Natural killer cell (primary cell): ENCODE measurements at regions not wholly inside any gene's neighbourhood (a gene's known extent, or its start where the extent isn't known, plus 50 kb on each side); places are given as distances from the start of the nearest gene placed in this dataset.

Experiments used
- ATAC-seq, 3 donors: fragments of 150-1000 bp in 2 of 3; fragments of 200-7000 bp in 1 of 3; cut with Tn5 transposase; 1 replicate in 1 of 3; 2 replicates in 2 of 3; pipeline ENCODE4 v1.10.0; 2021; ENCODE audit warnings: mild to moderate bottlenecking in 2 of 3, moderate library complexity in 2 of 3
- DNase-seq, 2 donors: peaks; one replicate each; pipeline versions ENCODE4 v3.0.0 to v3.0.0-alpha.2; 2013 to 2021; ENCODE audit warnings: mixed read lengths in 1 of 2
- H3K27ac ChIP-seq: one replicate; pipeline ENCODE4 v1.5.1; 2013; ENCODE audit warnings: mild to moderate bottlenecking, low read length
- H3K27me3 ChIP-seq: one replicate; pipeline ENCODE4 v1.6.1; 2013; ENCODE audit warnings: low read length; ENCODE audit not compliant: control insufficient read depth, insufficient read depth
- H3K36me3 ChIP-seq: one replicate; pipeline ENCODE4 v1.6.1; 2013; ENCODE audit warnings: low read length; ENCODE audit not compliant: control insufficient read depth, insufficient read depth
- H3K4me1 ChIP-seq: one replicate; pipeline ENCODE4 v1.6.1; 2013; ENCODE audit warnings: low read length; ENCODE audit not compliant: control insufficient read depth, insufficient read depth
- H3K4me3 ChIP-seq: one replicate; pipeline ENCODE4 v1.5.1; 2013; ENCODE audit warnings: low read length
- H3K9me3 ChIP-seq: one replicate; pipeline ENCODE4 v1.6.1; 2013; ENCODE audit warnings: low read length; ENCODE audit not compliant: control insufficient read depth, insufficient read depth
- H3K27ac Mint-ChIP-seq, 2 donors: one replicate each; pipeline ENCODE4 v1.8.0; 2022; ENCODE audit warnings: mild to moderate bottlenecking in 2 of 2, mixed read lengths in 2 of 2, moderate library complexity in 1 of 2
- H3K27me3 Mint-ChIP-seq, 2 donors: one replicate each; pipeline ENCODE4 v1.8.0; 2022; ENCODE audit warnings: low read depth in 2 of 2, mixed read lengths in 2 of 2
- H3K36me3 Mint-ChIP-seq: one replicate; pipeline ENCODE4 v1.8.0; 2022; ENCODE audit warnings: mixed read lengths
- H3K4me1 Mint-ChIP-seq, 2 donors: one replicate each; pipeline ENCODE4 v1.8.0; 2022; ENCODE audit warnings: mixed read lengths in 2 of 2
- H3K4me3 Mint-ChIP-seq: one replicate; pipeline ENCODE4 v1.8.0; 2022; ENCODE audit warnings: mild to moderate bottlenecking, moderate library complexity, mixed read lengths
- H3K9me3 Mint-ChIP-seq, 2 donors: one replicate each; pipeline ENCODE4 v1.8.0; 2022; ENCODE audit warnings: mixed read lengths in 2 of 2
- WGBS: methylation state at CpG from one replicate; pipeline ENCODE4 v1.1.7; 2013; ENCODE audit warnings: missing lambda C conversion rate; ENCODE audit not compliant: insufficient coverage; 5-methylcytosine and 5-hydroxymethylcytosine counted together
- intact Hi-C: fragments of 100-400 bp; cut with micrococcal nuclease; formaldehyde crosslinking; loops from one replicate; pipeline ENCODE4 v1.14.2; 2022
- TF ChIP-seq, protein P1 (sequence below): fragments of 200-600 bp; IDR thresholded peaks from one replicate; pipeline ENCODE4 v1.8.0; 2022; ENCODE audit warnings: antibody characterized with exemption

DNA sequence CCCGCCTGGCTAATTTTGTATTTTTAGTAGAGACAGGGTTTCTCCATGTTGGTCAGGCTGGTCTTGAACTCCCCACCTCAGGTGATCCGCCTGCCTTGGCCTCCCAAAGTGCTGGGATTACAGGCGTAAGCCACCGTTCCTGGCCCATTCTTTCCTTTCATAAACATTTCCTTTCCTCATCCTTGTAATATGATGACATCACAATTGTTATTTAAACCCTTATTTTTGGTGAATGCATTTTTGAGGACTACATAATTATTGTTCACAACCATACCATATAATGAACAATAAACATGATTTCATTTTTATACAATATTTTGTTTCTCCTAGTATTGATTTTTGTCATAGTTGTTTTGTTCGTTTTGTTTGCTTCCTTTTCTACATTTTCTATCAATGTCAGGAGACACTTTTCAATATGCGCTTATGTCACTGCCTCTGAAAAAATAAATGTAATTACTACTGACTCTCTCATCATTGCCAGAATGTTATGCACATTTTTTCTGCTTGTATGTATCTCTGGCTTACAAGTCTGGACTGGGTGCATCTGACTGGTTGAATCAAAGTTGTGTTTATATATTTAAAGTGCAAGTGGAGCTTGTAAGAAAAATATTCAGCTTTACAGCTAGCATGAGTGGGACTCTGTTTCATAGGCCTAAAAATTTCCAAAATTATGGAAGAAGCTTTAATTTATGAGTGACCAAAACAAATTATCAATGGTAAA, 2286.3 kb upstream of the RAG2 start:
- no peak for ATAC-seq
- WGBS: 87% methylated on average over 3 of the region's 6 CpGs
- TF ChIP-seq, protein P1, sequence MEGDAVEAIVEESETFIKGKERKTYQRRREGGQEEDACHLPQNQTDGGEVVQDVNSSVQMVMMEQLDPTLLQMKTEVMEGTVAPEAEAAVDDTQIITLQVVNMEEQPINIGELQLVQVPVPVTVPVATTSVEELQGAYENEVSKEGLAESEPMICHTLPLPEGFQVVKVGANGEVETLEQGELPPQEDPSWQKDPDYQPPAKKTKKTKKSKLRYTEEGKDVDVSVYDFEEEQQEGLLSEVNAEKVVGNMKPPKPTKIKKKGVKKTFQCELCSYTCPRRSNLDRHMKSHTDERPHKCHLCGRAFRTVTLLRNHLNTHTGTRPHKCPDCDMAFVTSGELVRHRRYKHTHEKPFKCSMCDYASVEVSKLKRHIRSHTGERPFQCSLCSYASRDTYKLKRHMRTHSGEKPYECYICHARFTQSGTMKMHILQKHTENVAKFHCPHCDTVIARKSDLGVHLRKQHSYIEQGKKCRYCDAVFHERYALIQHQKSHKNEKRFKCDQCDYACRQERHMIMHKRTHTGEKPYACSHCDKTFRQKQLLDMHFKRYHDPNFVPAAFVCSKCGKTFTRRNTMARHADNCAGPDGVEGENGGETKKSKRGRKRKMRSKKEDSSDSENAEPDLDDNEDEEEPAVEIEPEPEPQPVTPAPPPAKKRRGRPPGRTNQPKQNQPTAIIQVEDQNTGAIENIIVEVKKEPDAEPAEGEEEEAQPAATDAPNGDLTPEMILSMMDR: no peak
- Mint-ChIP-seq H3K4me1 (no peaks in the 10 kb centered on the region), H3K27ac (no peak overlapping the region), H3K36me3 (no peaks in the 10 kb centered on the region), H3K4me3 (no peak overlapping the region), H3K9me3 (peaks cover 8 to 17% of the 10 kb centered on the region in 2 donors), H3K27me3 (no peaks in the 10 kb centered on the region)
- no peaks in the 10 kb centered on the region for H3K27me3 ChIP-seq
- intact Hi-C loops: no loop called here
- H3K27ac ChIP-seq: no peak overlapping the region
- no peaks in the 10 kb centered on the region for H3K9me3 ChIP-seq
- no peak for DNase-seq
- H3K4me3 ChIP-seq: no peak overlapping the region
- H3K4me1 ChIP-seq: no peaks in the 10 kb centered on the region
- H3K36me3 ChIP-seq: no peaks in the 10 kb centered on the region

DNA sequence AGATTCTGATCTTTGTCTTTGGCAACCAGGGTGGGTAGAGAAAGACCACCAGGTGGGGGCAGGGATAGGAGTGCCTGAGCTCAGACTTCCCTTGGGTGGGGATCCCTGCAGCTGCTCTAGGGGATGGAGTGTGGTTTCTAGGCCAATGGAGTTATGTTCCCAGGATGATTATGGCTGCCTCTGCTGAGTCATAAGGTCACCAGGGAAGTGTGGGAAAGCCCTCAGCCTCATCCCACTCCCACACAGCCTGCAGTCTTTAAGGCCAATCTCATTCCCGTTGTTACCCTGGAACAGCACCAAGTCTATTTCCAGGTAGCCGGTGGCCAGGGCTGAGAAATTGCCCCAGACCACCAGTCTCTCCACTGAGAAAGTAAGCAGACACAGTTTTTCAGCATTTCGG, 2269.3 kb upstream of the RAG2 start:
- H3K9me3 Mint-ChIP-seq: peaks cover 5 to 18% of the 10 kb centered on the region in 2 donors
- peaks cover 7% of the 10 kb centered on the region for H3K9me3 ChIP-seq
- no peaks in the 10 kb centered on the region for H3K27me3 Mint-ChIP-seq
- H3K4me1 ChIP-seq: no peaks in the 10 kb centered on the region
- 87% methylated on average over 3 of the region's 3 CpGs for WGBS
- peaks cover 4% of the 10 kb centered on the region for H3K36me3 Mint-ChIP-seq
- H3K4me3 Mint-ChIP-seq: no peak overlapping the region
- no peaks in the 10 kb centered on the region for H3K4me1 Mint-ChIP-seq
- TF ChIP-seq, protein P1: no peak
- H3K27ac Mint-ChIP-seq: no peak overlapping the region
- H3K27ac ChIP-seq: no peak overlapping the region
- no peaks in the 10 kb centered on the region for H3K36me3 ChIP-seq
- ATAC-seq: no peak
- no peak overlapping the region for H3K4me3 ChIP-seq
- DNase-seq: no peak
- H3K27me3 ChIP-seq: no peaks in the 10 kb centered on the region
- intact Hi-C loops: no loop called here

DNA sequence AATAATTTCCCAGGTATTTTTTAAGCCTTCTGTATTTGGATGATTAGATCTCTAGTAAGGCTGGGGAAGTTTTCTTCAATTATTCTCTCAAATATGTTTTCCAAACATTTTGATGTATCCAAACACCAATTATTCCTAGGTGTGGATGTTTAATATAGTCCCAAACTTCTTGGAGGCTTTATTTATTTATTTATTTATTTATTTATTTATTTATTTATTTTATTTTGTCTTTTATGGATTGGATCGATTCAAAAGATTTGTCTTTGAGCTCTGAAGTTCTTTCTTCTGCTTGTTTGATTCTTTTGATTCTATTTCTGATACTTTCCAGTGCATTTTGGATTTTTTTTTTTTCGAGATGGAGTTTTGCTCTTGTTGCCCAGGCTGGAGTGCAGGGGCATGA, 2267.9 kb upstream of the RAG2 start:
- H3K4me3 ChIP-seq: no peak overlapping the region
- peaks cover 4% of the 10 kb centered on the region for H3K36me3 Mint-ChIP-seq

More for the DNA sequence above, 2267.9 kb upstream of the RAG2 start:
- TF ChIP-seq, protein P1: no peak
- no peak for DNase-seq
- Mint-ChIP-seq H3K27ac (no peak overlapping the region), H3K4me3 (no peak overlapping the region), H3K4me1 (no peaks in the 10 kb centered on the region), H3K27me3 (no peaks in the 10 kb centered on the region), H3K9me3 (peaks cover 6 to 19% of the 10 kb centered on the region in 2 donors)
- WGBS: 79% methylated on average over 2 of the region's 2 CpGs
- Histone ChIP-seq H3K27ac (no peak overlapping the region), H3K36me3 (no peaks in the 10 kb centered on the region), H3K9me3 (peaks cover 7% of the 10 kb centered on the region), H3K27me3 (no peaks in the 10 kb centered on the region), H3K4me1 (no peaks in the 10 kb centered on the region)
- intact Hi-C loops: no loop called here
- no peak for ATAC-seq
